ENCODE measurements at regions not wholly inside any gene's neighbourhood (a gene's known extent, or its start where the extent isn't known, plus 50 kb on each side); places are given as distances from the start of the nearest gene placed in this dataset.

DNA sequence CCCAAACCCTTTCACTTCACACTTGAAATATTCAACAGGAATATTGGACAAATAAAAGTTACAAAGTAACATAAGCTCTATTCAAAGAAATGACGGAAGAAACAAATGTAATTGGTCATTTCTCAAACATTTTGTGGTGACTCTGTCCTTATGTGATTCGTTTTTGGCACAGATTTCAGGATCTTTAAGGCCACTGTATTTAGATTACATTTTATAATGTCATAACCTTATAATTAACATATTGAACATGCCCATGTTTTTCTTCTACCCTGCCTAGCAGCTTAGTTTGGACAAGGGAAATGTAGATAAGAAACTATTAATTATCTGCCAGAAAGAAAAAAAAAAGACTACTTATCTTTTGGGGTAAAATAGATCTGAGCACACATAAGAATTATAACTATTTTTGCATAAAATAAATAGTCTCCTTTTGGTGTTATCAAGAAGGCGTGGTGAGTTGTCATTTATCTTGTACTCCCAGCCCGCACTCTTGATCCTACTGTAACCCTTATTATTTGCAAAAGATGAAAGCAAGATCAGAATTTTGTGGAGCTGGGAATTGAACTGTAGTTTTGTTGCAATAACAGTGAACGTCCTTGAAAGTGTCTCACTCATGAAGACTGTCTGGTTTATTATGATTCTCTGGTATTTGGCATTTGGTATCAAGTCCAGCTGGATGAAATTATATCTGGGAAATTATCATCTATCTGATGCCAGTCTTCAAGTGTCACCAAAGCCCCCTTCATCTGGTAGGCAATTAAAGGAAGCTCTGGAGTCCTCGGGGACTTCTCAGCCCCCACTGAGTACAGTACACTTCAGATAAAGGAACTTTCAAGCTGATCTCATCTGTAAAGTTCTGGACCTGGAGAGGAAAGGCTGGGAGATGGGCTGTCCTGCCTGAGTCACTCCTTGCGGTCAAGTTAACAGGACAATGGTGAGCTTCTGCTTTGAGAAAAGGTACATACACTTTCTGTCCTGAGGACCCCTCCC lies 175.7 kb upstream of the INHBA start:
- DNase-seq (ENCODE audit: low spot score): no peak

- DNase-seq (ENCODE audit: low spot score): no peak
Observed at GRCh38 chr7:41877118-41877517, 174.2 kb upstream of the INHBA start.

DNA sequence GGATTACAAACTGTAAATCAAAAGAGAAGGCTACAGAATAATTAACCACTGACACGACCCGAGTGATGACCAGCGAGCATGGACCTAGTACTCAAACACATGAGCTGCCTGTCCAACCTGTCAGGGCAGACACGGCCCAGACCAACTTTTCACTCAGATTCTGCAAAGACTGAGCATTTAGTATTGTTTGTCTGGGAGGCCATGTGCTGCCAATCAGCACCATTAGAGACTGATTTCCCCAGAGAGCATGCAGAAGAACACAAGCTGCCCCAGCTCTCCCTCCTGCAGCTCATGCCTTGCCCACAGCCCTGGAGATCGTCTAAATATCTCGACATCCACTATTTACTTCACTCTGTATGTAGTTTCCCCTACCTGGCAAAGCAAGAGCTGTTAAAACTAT lies 172.6 kb upstream of the INHBA start:
- DNase-seq (ENCODE audit: low spot score): no peak

DNA sequence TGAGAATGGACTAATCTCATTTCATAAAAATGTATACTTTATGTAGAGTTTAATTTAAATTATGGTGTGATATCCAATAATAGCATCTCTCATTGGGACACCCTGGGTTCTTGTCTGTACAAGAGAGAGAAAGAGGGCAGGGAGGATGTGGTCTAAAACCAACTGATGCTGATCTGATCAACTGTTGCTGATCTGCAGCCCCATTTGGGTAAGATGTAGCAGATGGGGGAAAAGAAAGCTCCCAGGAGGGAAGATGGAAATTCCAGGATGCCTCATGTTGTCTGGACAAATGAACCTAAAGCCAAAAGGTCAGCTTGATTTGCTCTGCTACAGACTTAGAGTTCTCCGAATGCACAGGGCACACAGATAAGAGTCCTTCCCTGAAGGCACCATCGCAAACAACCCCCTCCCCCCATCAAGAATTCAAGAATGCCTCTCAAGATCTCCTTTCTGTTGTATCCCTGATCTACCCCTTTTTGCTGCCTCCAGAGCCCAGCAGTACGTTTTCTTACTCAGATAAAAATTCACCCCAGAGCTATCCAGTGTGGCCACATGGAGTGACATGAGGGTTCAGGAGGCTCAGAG lies 171.4 kb upstream of the INHBA start:
- DNase-seq (ENCODE audit: low spot score): no peak

- DNase-seq (ENCODE audit: low spot score): no peak
Observed at GRCh38 chr7:41873741-41874140, 170.9 kb upstream of the INHBA start.

GRCh38 chr7:41872966-41873365 lies 170.1 kb upstream of the INHBA start:
- no peak for DNase-seq (ENCODE audit: low spot score)

DNA sequence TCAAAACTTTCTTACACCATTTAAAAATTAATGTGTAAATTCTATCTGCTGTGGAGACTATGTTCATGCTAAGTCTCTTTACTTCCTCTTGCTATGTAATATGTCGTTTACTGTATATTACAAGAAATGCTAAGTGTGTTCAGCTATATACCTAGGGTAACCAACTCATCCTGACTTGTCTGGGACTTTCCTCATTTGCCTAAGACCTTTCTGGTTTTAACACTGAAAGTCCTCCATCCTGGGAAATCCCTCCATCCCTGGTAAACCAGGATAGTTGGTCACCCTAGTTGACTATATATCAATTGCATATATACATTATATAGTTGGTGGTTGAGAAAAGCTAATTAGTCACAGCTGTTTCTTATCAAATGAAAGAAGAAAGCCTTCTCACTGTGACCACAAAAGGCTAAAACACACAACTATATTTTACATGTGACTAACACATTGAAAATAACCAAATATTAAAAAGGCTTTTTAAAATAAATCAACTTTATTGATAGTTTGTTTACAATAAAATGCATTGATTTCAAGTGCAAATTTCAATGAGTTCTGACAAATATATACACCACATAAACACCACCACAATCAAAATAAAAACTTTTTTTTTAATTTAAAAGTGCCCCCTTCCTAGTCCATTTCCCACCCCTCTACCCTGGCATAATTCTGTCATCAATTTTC lies 167.7 kb upstream of the INHBA start:
- DNase-seq (ENCODE audit: low spot score): no peak

- DNase-seq (ENCODE audit: low spot score): no peak
Observed at GRCh38 chr7:41869997-41870396, 167.1 kb upstream of the INHBA start.

GRCh38 chr7:41869596-41869995 lies 166.7 kb upstream of the INHBA start:
- DNase-seq (ENCODE audit: low spot score): no peak

DNA sequence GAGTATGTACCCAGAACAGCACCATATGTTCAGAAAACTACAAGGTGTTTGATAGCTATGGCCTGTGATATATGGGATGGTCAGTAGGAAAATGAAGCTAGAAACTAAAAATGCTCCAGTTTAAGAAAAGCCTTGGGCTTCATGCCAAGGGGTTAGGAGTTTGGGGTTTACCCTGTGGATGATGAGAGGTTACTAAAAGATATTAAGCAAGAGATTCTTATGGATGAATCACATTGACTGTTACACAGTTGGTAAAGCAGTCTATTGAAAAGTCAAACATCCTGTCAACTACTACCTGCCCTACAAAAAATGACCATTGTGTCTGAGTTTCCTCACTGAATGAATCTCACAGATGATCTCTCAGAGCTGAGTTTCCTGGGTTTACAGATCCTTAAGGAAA lies 166.2 kb upstream of the INHBA start:
- no peak for DNase-seq (ENCODE audit: low spot score)

- DNase-seq (ENCODE audit: low spot score): no peak
Observed at GRCh38 chr7:41867639-41868280, 164.9 kb upstream of the INHBA start.

- DNase-seq (ENCODE audit: low spot score): no peak
Observed at GRCh38 chr7:41862261-41862660, 159.4 kb upstream of the INHBA start.

GRCh38 chr7:41861642-41862041 lies 158.8 kb upstream of the INHBA start:
- no peak for DNase-seq (ENCODE audit: low spot score)

GRCh38 chr7:41858201-41858600 lies 155.3 kb upstream of the INHBA start:
- DNase-seq (ENCODE audit: low spot score): no peak

DNA sequence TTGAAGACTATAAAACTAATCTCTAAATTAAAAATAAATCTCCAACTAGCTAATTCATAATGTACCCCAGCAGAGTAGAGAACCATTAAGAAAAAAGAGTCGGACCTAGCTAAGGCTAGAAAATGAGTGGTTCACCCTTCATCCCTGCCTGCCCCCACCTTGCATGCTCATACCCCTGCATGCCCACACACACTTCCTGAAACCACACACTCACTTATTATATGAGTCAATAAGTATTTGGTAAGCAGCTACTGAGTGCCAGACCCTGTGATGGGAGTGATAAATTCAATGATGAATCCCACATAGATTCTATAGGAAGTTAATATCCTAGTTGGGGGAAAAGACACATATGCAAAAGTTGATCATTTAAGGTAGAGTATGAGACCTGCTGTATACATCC lies 152.9 kb upstream of the INHBA start:
- no peak for DNase-seq (ENCODE audit: low spot score)

- no peak for DNase-seq (ENCODE audit: low spot score)
Observed at GRCh38 chr7:41847606-41848005, 144.7 kb upstream of the INHBA start.

GRCh38 chr7:41847151-41847550 lies 144.3 kb upstream of the INHBA start:
- DNase-seq (ENCODE audit: low spot score): no peak

DNA sequence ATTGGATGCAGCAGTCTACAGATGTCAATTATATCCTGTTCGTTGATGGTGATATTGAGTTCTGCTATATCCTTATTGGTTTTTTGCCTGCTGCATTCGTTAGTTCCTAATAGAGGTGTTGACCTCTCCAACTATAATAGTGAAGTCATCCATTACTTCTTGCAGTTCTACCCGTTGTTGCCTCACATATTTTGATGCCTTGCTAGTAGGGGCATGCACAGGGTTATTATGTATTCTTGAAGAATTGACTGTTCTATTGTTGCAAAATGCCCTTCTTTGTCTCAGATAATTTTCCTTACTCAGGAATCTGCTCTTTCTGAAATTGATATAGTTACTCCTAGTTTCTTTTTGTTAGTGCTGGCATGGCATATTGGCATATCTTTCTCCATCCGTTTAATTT lies 140.1 kb upstream of the INHBA start:
- DNase-seq (ENCODE audit: low spot score): no peak

- DNase-seq (ENCODE audit: low spot score): no peak
Observed at GRCh38 chr7:41837916-41838315, 135.0 kb upstream of the INHBA start.

DNA sequence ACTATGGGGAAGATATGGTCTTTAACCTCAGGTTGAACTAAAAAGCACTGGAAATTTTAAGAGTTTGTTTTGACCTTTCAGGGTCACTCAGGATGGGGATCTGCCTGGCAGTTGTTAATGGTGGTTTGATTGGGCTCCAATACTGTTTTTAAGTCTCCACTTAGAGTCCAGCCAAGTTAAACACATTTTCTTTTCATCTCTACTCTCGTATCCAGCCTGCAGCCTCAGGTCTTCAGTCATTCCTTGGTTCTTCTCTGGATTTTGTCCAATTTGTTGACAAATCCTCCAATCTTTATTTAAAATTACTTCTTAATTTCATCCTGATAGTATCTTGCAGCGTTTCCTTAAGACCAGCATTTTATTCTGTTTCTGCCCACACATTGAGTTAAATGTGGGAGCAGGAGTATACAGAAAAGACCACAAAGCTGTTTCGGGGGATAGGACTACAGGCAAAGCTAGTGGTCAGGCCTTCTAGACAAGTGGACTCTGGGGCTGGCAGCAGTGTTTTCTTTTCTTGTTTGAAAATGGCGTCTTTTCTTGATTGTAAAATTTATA lies 133.2 kb upstream of the INHBA start:
- DNase-seq (ENCODE audit: low spot score): no peak

DNA sequence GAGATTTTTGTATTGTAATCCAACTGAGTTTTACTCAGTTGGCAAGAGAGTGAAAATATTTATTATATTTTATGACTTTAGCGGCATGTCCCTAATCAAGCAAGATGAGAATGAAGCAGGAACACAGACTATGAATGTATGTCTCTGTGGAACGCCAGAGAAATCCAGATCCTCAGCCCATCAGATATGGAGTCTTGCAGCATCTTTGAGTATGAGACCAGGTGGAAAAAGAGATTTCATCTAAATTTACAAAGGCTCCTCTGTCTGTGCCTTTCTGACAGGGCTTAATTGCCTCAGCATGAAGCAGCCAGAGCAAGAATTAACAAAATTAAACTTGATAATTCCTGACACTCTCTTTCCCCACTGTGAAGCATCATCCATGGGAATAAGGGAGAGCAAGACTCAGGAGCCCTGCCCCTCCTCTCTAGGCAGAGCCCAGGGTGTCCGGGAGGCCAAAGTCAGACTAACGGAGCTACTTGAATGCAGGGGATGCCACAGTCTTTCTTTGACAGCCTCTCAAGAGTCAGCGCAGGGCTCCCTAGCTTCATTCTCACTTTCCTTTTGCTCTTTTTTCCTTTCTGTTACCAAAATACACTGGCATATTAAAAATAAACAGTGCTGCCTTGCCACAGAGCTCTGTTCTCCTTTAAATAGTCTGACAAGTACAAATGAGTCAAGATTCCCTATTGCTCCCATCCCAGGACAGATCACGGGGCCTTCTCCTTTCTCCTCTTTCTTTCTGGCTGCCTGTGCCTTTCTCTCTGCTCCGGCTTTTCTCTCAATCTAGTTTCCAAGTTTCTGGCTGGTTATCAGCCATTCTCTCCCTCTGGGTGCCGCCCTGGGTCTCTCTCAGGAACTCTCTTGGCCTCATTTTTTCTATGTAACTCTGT lies 132.2 kb upstream of the INHBA start:
- DNase-seq (ENCODE audit: low spot score): no peak

Data from hematopoietic multipotent progenitor cell treated with erythropoietin and hydrocortisone succinate and interleukin-3 and kit ligand, for 17 days (in vitro differentiated cells).